Activated CD4-positive, alpha-beta T cell treated with anti-CD3 and anti-CD28 coated beads for 48 hours (primary cell): ENCODE measurements at regions not wholly inside any gene's neighbourhood (a gene's known extent, or its start where the extent isn't known, plus 50 kb on each side); places are given as distances from the start of the nearest gene placed in this dataset.

Experiments
- DNase-seq: peaks from one replicate; pipeline ENCODE4 v3.0.0-alpha.2; 2020

DNA sequence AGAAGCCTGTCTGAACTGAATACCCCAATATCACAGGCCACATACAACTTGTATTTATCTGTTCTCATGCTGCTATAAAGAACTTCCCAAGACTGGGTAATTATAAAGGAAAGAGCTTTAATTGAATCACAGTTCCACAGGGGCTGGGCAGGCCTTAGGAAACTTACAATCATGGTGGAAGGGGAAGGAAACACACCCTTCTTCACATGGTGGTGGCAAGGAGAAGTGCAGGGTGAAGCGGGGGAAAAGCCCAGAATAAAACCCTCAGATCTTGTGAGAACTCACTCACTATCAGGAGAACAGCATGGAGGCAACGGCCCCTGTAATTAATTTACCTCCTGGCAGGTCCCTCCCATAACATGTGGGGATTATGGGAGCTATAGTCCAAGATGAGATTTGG, 50.3 kb upstream of the FNDC1 start:
- no peak for DNase-seq

DNA sequence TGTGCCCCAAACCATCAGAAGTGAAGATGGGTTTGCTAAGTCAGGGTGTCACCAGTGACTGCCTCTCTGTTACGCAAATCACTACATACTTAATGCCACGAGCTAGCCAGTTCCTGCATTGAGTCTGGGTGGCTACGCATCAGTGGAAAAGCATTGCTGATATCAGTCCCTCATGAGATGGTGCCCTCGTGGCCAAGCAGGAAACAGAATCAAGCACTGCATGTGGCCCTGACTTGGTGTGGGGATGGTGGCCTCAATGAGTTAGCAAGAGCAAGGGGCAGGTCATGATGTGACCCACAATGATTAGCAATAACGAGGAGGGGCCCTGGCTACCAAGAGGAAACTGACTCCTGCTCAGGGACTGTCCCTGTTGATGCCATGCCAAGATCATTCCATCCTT, 51.6 kb upstream of the FNDC1 start:
- DNase-seq, result no peak

DNA sequence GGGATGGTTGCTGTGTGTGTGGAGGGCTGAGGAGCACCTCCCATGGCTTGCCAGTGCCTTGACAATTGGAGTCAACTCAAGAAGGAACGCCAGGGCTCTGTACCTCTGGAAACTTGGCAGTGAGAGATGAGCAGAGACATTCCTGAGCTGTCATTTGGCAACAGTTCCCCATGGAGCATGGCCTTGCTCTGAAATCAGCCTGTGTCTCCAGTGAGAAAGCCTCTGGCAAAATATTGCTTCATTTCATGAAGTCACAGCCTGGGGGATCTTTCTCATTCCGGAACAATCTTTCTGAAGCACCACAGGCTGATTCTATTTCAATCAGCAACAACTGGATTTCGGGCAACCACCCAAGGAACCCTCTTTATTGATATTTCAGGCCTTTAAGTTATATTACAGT, 52.2 kb upstream of the FNDC1 start:
- no peak for DNase-seq

DNA sequence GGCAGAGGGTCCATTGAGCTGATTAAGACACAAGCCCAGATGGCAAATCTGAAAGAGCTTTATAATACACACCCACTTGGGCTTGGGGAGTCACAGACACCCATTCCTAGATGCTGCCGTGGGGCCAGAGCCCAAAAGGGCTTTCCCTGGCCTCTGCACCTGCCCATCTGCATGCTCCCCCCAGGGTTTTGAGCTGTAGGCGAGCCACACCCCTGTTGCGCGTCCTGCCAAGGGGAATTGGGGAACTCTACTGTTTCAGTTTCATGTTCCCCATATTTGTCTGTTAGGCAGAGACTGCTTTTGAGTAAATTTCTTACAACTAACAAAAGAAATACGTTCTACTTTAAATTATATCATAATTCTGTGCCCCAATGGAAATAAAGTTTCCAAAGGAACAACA, 52.9 kb upstream of the FNDC1 start:
- DNase-seq, result no peak

DNA sequence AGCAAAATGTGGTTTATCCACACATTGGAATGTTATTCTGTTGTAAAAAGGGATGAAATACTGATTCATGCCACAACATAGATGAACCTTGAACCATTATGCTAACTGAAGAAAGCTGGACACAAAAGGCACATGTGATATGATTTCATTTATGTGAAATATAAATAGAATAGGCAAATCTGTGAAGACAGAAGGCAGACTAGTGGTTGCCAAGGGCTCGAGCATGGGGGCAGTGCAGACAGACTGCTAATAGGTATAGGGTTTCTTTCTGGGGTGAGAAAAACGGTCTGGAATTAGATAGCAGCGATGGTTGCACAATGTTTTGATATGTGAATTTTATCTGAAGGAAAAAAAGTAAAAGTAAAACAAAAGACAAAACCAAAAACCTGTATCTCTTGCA, 54.6 kb upstream of the FNDC1 start:
- DNase-seq, result no peak

DNA sequence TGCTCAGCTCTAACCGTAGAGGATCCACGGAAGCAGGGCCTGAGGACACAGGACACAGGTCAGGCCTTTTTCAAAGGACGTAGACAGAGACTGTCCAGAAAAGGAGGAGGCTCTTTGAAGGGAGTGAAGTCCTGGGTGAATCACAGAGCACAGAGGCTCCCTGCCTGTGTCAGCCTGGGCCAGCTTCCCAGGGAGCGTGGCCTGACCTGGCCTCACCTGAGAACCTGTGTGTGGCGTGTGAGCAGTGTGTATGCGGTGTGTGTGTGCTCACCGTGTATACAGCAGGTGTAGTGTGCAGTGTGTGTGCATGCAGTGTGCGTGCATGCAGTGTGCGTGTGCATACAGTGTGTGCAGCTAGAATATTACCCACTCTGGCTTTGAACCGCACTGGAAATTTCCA, 56.0 kb upstream of the FNDC1 start:
- DNase-seq, result no peak

DNA sequence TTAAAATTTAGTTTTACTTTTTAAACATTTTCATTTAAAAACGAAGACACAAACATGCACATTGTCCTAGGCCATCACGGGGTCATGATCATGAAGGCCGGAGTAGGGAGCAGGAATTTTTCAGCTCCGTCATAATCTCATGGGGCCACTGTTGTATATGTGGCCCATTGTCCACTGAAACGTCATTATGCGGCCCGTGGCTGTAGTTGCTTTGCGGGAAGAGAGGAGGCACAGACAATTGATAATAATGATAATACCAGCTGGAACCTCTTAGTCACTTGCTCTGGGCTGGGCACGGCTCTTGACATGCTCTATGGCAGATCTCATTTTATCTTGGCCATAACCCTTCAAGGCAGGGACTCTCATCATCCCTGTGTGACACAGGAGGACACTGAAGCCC, 56.5 kb upstream of the FNDC1 start:
- no peak for DNase-seq

DNA sequence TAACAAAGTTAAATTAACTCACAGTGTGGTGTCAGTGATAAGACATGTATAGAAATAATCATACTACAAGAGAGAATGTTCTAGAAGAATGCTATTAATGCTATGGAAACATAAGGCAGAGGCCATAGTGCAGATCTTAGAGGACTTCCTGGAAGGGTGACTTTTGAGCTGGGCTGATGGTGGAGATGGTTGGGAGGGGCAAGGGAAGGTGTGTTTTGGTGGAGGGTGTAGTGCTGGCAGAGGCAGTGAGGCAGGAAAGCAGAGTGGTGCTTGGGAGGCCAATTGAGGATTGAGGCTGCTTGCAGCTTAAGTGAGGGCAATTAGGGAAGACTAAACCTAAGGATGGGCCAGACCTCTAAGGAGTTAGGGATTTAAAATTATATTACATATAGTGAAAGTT, 58.5 kb upstream of the FNDC1 start:
- DNase-seq, result no peak

DNA sequence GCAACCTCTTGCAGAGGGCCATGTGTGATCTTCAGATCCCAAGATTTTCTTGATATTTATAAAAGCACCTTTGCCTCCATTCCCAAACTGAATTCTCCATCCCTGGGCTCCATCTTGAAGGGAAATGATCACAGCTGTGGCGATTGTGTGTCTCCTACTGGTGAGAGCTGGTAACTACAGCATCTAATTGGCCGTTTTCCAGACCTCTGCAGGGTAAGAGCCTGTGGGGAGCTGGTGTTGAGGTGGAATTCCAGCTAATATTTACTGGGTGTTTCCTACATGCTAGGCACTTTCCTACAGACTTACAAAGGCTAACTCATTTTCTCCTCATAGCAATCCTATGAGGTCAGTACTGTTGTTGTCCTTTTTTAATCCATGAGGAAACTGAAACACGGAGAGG, 59.2 kb upstream of the FNDC1 start:
- DNase-seq, result peak; percentile 54

DNA sequence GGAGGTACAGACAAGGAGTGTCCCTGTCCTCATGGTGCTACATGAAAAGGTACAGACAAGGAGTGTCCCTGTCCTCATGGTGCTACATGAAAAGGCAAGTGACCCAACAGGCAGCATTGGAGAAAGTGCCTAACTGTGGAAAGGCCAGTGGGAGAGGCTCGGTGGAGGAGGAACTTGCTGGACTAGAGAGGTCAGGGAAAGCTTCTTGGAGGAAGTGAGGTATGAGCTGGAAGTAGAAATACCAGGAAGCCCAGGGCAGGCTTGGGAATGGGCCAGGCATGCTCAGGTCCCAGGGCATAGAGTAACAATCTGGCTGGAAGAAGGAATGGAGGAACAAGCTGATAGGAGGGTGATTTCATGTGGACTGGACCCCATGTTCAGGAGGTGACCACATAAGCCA, 59.8 kb upstream of the FNDC1 start:
- no peak for DNase-seq

DNA sequence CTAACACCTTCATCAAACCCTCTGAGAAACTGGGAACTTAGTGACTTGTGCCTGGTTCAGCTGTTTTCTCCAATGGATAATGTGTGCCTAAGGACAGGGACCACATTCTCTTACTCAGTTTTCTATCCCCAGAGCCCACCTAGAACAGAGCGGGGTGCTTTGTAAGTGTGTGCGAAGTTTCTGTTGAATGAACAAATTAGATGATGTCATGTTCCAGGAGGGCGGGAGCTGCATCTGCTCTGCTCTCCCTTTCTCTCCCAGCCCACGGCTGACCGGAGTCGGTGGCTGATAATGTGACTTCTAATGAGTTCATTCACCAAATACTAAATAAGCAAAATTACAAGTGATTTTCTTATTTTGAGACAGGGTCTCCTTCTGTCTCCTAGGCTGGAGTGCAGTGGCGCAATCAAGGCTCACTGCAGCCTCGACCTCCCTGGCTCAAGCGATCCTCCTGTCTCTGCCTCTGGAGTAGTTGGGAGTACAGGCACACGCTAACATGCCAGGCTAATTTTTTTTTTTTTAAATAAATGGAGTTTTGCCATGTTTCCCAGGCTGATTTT, 60.7 kb upstream of the FNDC1 start:
- no peak for DNase-seq

DNA sequence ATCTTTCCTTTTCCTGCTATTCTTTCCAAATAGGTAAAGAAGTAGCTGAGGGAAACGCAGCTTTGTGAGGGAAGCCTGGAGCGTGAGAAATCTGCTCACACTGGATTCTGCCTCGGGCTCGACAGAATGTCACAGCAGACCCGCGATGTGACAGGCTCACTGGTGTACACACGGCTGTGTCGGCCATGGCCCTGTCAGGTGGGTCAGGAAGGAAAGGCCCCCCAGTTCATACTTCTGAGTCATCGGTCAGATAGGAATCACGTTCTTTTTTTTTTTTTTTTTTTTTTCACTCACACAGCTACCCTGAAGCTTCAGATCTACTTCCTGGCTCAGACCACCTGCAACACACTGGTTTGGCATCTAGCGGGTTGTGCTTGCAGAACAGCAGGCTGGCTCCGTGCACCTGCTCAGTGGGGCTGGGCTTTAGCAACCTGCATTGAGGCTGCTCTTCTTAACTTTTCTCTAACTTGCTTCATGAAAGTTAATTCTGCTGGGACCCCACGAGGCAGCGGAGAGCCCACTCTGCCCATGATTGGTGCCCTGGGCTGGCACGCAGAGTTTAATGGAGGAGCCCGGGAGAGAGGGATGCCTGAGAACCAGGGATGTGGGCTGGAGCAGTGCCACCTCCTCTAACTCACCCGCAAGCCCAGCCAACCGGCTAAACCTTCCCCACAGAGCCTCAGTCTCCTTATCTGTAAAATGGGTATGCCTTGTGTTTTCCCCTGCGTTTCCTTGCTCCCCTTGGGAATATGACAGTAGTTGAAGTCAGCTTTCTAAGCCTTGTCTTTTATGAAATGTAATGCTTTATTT, 61.5 kb upstream of the FNDC1 start:
- peak; percentile 52 for DNase-seq

DNA sequence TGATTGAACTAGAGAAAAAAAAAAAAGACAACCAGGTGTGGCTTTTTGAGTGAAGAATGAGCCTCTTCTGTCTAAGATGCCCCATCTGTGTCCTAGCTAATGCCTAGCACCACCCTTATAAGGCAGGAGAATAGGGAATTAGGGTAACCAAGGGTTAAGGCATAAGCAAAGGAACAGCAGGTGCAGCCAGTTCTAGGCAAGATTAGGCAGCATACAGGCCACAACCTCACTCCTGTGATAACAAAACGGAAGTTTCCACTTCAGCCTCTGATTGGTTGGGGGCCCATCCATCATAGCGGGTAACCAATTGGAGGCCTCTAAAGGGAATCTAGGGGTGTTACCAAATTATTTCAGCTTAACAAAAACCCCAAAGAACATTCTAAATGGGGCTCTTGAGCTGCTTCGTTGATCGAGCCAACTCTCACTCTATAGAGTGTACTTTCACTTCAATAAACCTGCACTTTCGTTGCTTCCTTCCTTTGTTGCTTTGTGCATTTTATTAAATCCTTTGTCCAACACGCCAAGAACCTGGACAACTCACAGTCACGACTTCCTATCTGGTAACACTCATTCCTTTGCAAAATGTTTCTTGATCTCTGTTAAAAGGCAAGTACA, 61.9 kb upstream of the TAGAP start:
- peak; percentile 94 for DNase-seq

DNA sequence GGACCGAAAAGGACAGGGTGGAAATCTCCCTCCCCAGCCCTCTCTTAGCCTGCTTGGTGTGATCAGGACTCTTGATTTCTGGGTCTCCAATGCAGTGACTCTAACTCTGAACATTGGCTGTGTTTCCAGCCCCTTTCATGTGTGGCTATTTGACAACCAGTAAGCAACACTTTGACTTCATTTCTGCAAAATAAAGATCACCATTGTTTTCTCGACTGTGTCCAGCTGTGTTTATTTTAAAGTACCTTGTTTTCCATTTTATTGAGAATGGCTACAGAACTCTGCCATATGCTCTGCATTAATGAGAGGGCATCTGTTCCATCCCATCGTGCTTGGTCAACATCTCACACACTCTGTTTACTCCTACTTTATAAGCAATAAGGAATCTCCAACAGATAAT, 60.9 kb upstream of the TAGAP start:
- DNase-seq, result no peak

DNA sequence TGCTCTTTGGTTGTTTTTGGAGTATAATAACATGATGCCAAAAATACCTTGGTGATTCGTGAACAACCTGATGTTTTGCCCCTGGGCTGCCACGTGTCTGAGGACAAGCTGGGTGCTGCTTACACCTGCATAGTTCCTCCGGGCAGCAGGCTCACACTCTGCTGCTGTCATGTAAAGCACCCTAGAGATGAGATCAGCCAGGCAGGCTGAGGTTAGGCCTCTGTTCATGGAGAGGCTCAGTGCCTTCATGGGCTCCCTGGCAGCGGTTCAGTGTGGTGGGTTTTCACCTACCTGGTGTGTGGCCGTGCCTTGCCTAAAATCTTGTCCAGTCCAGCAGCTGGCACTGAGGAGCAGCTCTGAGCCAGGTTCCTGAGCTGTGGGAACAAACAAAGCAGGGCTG, 60.1 kb upstream of the TAGAP start:
- DNase-seq, result no peak

DNA sequence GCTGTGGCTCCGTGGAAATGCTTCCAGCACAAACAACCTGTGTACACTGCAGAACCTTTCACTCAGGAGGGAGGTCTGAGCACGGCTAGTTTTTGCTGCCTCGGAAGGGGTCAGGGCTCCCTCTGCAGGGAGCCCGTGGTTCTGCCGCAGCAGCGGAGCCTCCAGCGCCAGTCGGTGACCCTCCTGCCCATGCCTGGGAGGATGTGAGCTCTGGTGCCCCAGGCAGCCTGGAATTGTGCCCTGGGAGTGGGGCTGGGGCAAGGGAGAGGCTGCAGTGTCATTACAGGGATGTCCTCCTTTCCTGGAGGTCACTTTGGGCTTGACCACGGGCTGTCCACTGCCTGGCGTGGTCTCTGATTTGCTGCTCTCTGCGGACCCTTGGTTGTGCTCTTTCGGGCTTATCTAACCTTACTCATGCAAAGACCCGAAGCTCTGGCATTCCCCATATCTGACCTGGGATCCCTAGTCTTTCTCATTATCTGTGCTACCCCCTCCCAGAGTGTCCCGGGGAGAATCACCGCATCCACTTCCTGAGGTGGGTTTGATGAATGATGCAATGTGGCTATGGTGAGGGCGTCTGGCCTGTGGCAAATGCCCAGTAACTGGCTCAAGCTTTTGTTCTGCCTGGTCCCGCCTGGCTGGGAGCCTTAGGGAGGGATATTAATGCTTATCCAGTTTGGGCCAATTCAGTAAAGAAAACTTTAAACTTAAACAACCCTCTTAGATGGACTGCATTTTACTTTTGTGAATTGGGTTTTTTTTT, 59.6 kb upstream of the TAGAP start:
- peak; percentile 86 for DNase-seq

DNA sequence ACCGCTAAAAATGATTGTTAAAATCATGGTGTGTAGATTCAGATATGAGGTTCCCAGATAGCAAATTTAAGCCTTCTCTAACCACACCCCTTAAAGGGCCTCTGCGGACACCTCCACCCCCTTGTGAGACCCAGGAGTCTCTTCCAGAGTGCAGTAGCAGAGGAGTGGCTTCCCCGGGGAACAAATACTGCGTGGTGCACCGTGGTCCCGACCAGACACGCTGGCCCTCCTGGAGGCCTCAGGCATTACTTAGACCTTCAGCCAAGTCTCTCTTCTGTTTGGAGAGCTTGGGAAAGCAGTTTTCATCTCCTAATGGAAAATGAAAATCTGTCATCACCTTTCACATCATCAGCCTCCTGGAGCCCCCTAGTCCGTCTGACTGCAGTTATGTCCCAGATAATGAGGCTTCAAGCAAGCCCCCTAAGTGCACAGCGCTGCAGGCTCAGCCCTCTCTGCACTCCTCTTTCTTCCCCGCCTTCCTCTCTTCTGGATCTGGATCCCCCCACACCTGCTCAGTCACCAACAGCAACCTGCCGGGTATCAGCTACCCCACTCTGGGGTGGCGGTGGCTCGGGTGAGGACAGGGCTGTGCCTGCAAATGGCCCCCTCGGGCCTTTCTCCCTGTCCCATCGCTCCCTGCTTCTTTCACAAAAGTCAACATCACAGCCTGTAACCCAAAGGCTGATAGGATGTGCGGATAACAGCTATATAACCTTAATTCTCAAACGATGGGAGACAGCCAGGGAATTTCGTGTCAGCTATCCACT, 58.8 kb upstream of the TAGAP start:
- DNase-seq, result no peak

DNA sequence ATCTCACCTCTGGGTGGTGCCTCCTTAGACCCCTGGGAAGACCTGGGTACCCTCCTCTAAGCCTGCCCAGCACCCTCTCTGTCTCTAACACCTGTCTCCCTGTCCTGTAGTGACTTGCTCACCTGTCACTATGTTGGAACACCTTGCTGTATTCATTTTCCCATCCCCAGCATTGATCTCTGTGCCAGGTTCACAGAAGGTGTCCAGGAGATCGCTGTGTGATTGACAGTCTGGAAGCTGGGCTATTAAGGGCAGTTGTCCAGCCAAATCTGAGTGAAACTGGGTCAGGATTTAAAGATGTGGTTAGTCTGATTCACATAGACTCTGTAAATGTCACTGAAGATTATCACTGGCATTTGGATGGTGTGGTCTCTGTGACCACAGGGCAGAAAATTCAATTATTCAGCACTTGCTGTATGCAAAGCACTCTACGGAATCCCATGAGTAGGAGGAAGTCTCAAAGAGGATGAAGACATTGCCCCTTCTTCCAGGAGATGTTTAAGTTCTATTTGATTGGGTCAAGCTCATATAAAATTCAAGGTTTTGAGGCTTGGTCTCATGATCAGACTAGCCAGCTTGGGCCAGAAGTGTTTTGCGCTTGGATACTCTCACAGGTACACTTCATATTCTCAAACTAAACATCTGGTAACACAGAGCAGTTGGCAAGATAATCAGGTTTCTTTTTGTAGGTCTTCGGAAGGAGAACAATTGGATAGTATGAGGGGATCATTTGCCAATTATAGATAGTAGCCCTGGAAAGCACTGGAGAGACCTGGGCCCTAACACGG, 57.8 kb upstream of the TAGAP start:
- no peak for DNase-seq

DNA sequence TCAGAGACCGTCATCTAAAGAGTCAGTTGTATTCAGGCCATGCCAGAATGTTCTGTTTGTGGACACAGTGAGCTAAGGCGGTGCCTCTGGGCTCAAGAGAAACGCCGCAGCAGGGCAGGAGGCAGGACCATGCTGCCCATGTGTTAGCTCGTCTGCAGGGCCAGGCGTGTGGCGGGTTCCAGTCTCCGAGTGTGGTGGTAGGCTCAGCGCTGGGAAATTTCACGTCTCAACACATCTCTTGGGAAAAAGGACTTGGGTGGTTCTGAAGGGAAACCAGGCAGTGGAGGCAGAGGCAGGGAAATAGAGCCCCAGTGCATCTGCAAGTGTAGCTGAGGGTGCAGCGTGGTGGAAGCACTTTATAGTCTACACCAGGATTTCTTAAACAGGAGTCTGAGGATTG, 56.9 kb upstream of the TAGAP start:
- no peak for DNase-seq

DNA sequence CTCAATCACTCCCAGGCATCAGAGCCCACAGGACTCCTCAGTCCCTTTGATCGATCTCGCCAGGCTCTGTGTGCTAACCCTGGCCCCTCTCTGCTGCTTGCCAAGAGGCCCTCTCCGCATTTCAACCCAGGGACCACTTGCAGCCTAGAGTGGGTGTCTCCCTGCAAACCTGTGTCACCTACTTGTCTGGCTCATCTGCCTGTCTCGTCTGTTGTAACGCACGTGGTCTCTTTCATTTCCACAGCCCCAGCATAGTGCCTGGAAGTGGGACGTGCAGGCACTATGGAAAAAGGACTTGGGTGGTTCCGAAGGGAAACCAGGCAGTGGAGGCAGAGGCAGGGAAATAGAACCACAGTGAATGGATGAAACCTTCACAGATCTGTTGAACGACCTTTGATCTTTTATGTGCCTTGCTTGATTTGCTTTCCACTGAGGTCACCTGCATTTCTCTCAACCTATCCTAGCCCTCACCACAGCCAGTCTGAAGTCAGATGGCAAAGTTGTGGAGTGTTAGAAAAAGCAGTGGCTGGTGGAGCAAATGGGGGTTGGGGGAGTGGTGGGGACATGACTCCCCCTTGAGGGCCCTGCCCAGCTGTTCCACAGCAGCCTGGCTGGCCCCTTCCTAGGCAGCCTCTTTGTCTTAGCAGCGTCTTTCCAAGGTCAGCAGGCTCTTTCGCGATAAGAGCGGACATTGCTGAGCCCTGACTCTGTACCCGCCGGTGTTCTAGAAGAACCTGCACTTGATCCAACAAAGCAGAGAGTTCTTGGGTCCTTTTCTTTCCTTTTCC, 55.8 kb upstream of the TAGAP start:
- DNase-seq, result no peak

DNA sequence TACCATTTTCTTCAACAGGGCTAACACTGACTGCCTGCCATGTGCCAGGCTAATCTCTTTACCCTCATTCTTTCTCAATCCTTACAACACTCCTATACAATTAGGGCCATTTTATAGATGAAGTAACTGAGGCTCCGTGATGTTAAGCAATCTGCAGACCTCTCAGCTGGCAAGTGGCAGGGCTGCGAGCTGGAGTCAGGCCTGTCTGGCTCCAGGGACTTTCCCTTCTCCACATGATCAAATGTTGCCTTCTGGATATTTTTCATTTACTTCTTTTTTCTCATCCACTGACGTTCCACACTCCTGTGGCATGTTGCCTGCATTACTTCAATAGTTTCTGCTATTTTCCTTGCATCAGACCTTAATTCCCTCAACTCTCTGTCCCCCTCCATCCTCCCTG, 55.2 kb upstream of the TAGAP start:
- DNase-seq, result no peak
